CD14-positive monocyte (primary cell): ENCODE measurements at regions not wholly inside any gene's neighbourhood (a gene's known extent, or its start where the extent isn't known, plus 50 kb on each side); places are given as distances from the start of the nearest gene placed in this dataset.
A peak's percentile ranks its signal among the peaks of the same experiment; 100 is the strongest.

Experiments used
- DNase-seq, 3 donors: peaks; one replicate each; pipeline ENCODE4 v3.0.0-alpha.2; 2011 to 2022
- H2AFZ ChIP-seq: 2 replicates; pipeline ENCODE4 v1.6.0; 2012; ENCODE audit warnings: mild to moderate bottlenecking, low read depth, low read length, inconsistent platforms; ENCODE audit not compliant: insufficient read depth, poor library complexity, severe bottlenecking
- H3K27ac ChIP-seq, 2 donors: 1 replicate in 1 of 2; 2 replicates in 1 of 2; pipeline ENCODE4 v1.5.1; 2012 to 2013; ENCODE audit warnings: low read length in 2 of 2, control low read depth in 1 of 2, inconsistent platforms in 1 of 2, low read depth in 1 of 2, mild to moderate bottlenecking in 1 of 2
- H3K27me3 ChIP-seq, 2 donors: one replicate each; pipeline versions ENCODE4 v1.6.0 to v1.6.1; 2011 to 2013; ENCODE audit warnings: low read length in 2 of 2; ENCODE audit not compliant: control insufficient read depth in 2 of 2, insufficient read depth in 2 of 2
- H3K36me3 ChIP-seq, 2 donors: replicated peaks in 1 of 2; 1 replicate in 1 of 2; 2 replicates in 1 of 2; pipeline versions ENCODE4 v1.5.1 to v1.6.1; 2012 to 2013; ENCODE audit warnings: low read length in 2 of 2, control low read depth in 1 of 2, inconsistent platforms in 1 of 2, mild to moderate bottlenecking in 1 of 2; ENCODE audit not compliant: insufficient read depth in 2 of 2, control insufficient read depth in 1 of 2
- H3K4me1 ChIP-seq, 2 donors: 1 replicate in 1 of 2; 2 replicates in 1 of 2; pipeline versions ENCODE4 v1.5.1 to v1.6.1; 2012 to 2013; ENCODE audit warnings: low read length in 2 of 2, control low read depth in 1 of 2, inconsistent platforms in 1 of 2, mild to moderate bottlenecking in 1 of 2, moderate library complexity in 1 of 2; ENCODE audit not compliant: insufficient read depth in 2 of 2, control insufficient read depth in 1 of 2
- H3K4me2 ChIP-seq: replicated peaks from 2 replicates; pipeline ENCODE3; 2012; ENCODE audit warnings: low read length, moderate library complexity, mild to moderate bottlenecking; ENCODE audit not compliant: poor library complexity, severe bottlenecking; ENCODE audit errors: extremely low read depth
- H3K4me3 ChIP-seq, 3 experiments: fragments of 200-600 bp in 1 of 3; sonication (generic) in 1 of 3; replicated peaks in 1 of 3; 1 replicate in 2 of 3; 2 replicates in 1 of 3; pipeline ENCODE4 v1.5.1; 2011 to 2013; ENCODE audit warnings: low read length in 3 of 3, mild to moderate bottlenecking in 3 of 3, control low read depth in 2 of 3, low read depth in 2 of 3, inconsistent platforms in 1 of 3, moderate library complexity in 1 of 3
- H3K79me2 ChIP-seq: 2 replicates; pipeline ENCODE4 v1.6.0; 2012; ENCODE audit warnings: mild to moderate bottlenecking, control low read depth, inconsistent platforms, low read length, moderate library complexity; ENCODE audit not compliant: insufficient read depth
- H3K9ac ChIP-seq: 2 replicates; pipeline ENCODE4 v1.6.0; 2017; ENCODE audit warnings: low read length, mild to moderate bottlenecking; ENCODE audit not compliant: insufficient read depth, poor library complexity, severe bottlenecking
- H3K9me3 ChIP-seq, 2 donors: replicated peaks in 1 of 2; 1 replicate in 1 of 2; 2 replicates in 1 of 2; pipeline versions ENCODE4 v1.5.1 to v1.6.1; 2012 to 2013; ENCODE audit warnings: low read length in 2 of 2, control low read depth in 1 of 2; ENCODE audit not compliant: control insufficient read depth in 1 of 2, insufficient read depth in 1 of 2
- H4K20me1 ChIP-seq: 2 replicates; pipeline ENCODE4 v1.6.0; 2012; ENCODE audit warnings: mild to moderate bottlenecking, low read length, control low read depth, moderate library complexity; ENCODE audit not compliant: insufficient read depth
- H3K27ac Mint-ChIP-seq, 7 donors: one replicate each; pipeline ENCODE4 v1.8.0; 2020; ENCODE audit warnings: mild to moderate bottlenecking in 7 of 7, mixed read lengths in 7 of 7, moderate library complexity in 6 of 7, inconsistent platforms in 2 of 7
- H3K27me3 Mint-ChIP-seq, 3 donors: one replicate each; pipeline ENCODE4 v1.8.0; 2021 to 2022; ENCODE audit warnings: low read depth in 3 of 3, mild to moderate bottlenecking in 3 of 3, mixed read lengths in 3 of 3, moderate library complexity in 3 of 3, inconsistent platforms in 1 of 3
- H3K36me3 Mint-ChIP-seq, 2 donors: one replicate each; pipeline ENCODE4 v1.8.0; 2020; ENCODE audit warnings: mixed read lengths in 2 of 2, inconsistent platforms in 1 of 2, mild to moderate bottlenecking in 1 of 2
- H3K4me1 Mint-ChIP-seq: one replicate; pipeline ENCODE4 v1.8.0; 2020; ENCODE audit warnings: mild to moderate bottlenecking, mixed read lengths
- H3K4me3 Mint-ChIP-seq, 2 donors: one replicate each; pipeline ENCODE4 v1.8.0; 2020; ENCODE audit warnings: mild to moderate bottlenecking in 2 of 2, mixed read lengths in 2 of 2, moderate library complexity in 1 of 2
- H3K9me3 Mint-ChIP-seq, 7 donors: one replicate each; pipeline ENCODE4 v1.8.0; 2020 to 2022; ENCODE audit warnings: mixed read lengths in 7 of 7, mild to moderate bottlenecking in 6 of 7, moderate library complexity in 6 of 7, inconsistent platforms in 2 of 7
- CTCF ChIP-seq: fragments of 200-600 bp; IDR thresholded peaks from one replicate; pipeline ENCODE4 v1.8.0; 2022; ENCODE audit warnings: antibody characterized with exemption, mild to moderate bottlenecking
- WGBS: methylation state at CpG from one replicate; pipeline ENCODE4 v1.1.5; 2013; ENCODE audit warnings: missing lambda C conversion rate; ENCODE audit not compliant: insufficient coverage; 5-methylcytosine and 5-hydroxymethylcytosine counted together
- intact Hi-C, 2 donors: fragments of 100-400 bp; cut with micrococcal nuclease; formaldehyde crosslinking; loops; one replicate each; pipeline versions ENCODE4 v1.15.0 to v1.15.1; 2023

- peaks cover 39% of the 10 kb centered on the region for H3K4me1 Mint-ChIP-seq
- peaks cover 0 to 2% (median 0%) of the 10 kb centered on the region in 3 donors for H3K27me3 Mint-ChIP-seq
- no peak for TF ChIP-seq CTCF
- Histone ChIP-seq H3K9me3 (no peaks in the 10 kb centered on the region), H3K4me1 (peaks cover 28 to 37% of the 10 kb centered on the region in 2 donors), H3K27me3 (no peaks in the 10 kb centered on the region), H3K27ac (peak overlapping the region in 1 of 2 donors; percentile 62), H4K20me1 (no peaks in the 10 kb centered on the region), H3K36me3 (no peaks in the 10 kb centered on the region), H3K9ac (no peak overlapping the region), H3K4me3 (no peak overlapping the region), H3K4me2 (no peak overlapping the region), H3K79me2 (no peaks in the 10 kb centered on the region), H2AFZ (no peak overlapping the region)
- WGBS, result no CpG with 5 or more reads among the region's 3 CpGs
- peak overlapping the region; percentile 11 to 91 (median 84) for H3K27ac Mint-ChIP-seq
- DNase-seq, result peak; percentile 61 to 87 (median 70)
- H3K4me3 Mint-ChIP-seq, result no peak overlapping the region
- intact Hi-C loops, result no loop called here
- H3K36me3 Mint-ChIP-seq, result no peaks in the 10 kb centered on the region
- peaks cover 0 to 6% (median 2%) of the 10 kb centered on the region in 7 donors for H3K9me3 Mint-ChIP-seq
These were observed 203.9 kb upstream of the MARCKS start for GRCh38 chr6:113653275-113653674.

GRCh38 chr6:113654396-113654795, 202.7 kb upstream of the MARCKS start:
- no peaks in the 10 kb centered on the region for H3K36me3 Mint-ChIP-seq
- no peaks in the 10 kb centered on the region for H3K79me2 ChIP-seq
- H2AFZ ChIP-seq, result no peak overlapping the region
- DNase-seq, result peak; percentile 62 to 94 (median 74)
- peaks cover 0 to 6% (median 2%) of the 10 kb centered on the region in 7 donors for H3K9me3 Mint-ChIP-seq
- peaks cover 21 to 32% of the 10 kb centered on the region in 2 donors for H3K4me1 ChIP-seq
- H3K36me3 ChIP-seq, result no peaks in the 10 kb centered on the region
- no peak overlapping the region for H3K9ac ChIP-seq
- H3K4me3 ChIP-seq, result no peak overlapping the region
- peaks cover 0 to 2% (median 0%) of the 10 kb centered on the region in 3 donors for H3K27me3 Mint-ChIP-seq
- no peak overlapping the region for H3K4me3 Mint-ChIP-seq
- no peak overlapping the region for H3K27ac ChIP-seq
- TF ChIP-seq CTCF, result no peak
- intact Hi-C loops, result no loop called here
- H3K27me3 ChIP-seq, result no peaks in the 10 kb centered on the region
- peak overlapping the region in 2 of 7 donors; percentile 40 to 66 for H3K27ac Mint-ChIP-seq
- no peaks in the 10 kb centered on the region for H4K20me1 ChIP-seq
- no peak overlapping the region for H3K4me2 ChIP-seq
- peaks cover 31% of the 10 kb centered on the region for H3K4me1 Mint-ChIP-seq
- H3K9me3 ChIP-seq, result no peaks in the 10 kb centered on the region
